Stomach (tissue), 8 donors: ENCODE measurements at regions not wholly inside any gene's neighbourhood (a gene's known extent, or its start where the extent isn't known, plus 50 kb on each side); places are given as distances from the start of the nearest gene placed in this dataset.

Experiments used
- DNase-seq, 2 donors: peaks; one replicate each; pipeline versions ENCODE4 v3.0.0 to v3.0.0-alpha.2; 2013 to 2019
- H3K27ac ChIP-seq, 5 donors: fragments of 200-600 bp in 4 of 5; sonication (generic) in 4 of 5; one replicate each; pipeline ENCODE4 v1.5.1; 2013 to 2019; ENCODE audit warnings: mild to moderate bottlenecking in 1 of 5, moderate library complexity in 1 of 5
- H3K27me3 ChIP-seq, 3 donors: fragments of 200-600 bp; sonication (generic); one replicate each; pipeline ENCODE4 v1.5.1; 2017 to 2019; ENCODE audit warnings: mixed run types in 1 of 3
- H3K36me3 ChIP-seq, 4 donors: fragments of 200-600 bp; sonication (generic); 1 replicate in 3 of 4; 2 replicates in 1 of 4; pipeline ENCODE4 v1.5.1; 2016 to 2019
- H3K4me1 ChIP-seq, 4 donors: fragments of 200-600 bp; sonication (generic); one replicate each; pipeline ENCODE4 v1.5.1; 2016 to 2019
- H3K4me3 ChIP-seq, 4 donors: fragments of 200-600 bp; sonication (generic) in 3 of 4; one replicate each; pipeline ENCODE4 v1.5.1; 2016 to 2019; ENCODE audit warnings: mild to moderate bottlenecking in 1 of 4
- H3K9me3 ChIP-seq, 4 donors: fragments of 200-600 bp; sonication (generic); one replicate each; pipeline ENCODE4 v1.5.1; 2016 to 2019
- EP300 ChIP-seq: sonication (generic); formaldehyde crosslinking; IDR thresholded peaks from one replicate; pipeline ENCODE4 v1.6.1; 2017; ENCODE audit warnings: antibody characterized with exemption
- POLR2A ChIP-seq, 4 donors: fragments of 450-650 bp; IDR thresholded peaks; one replicate each; pipeline ENCODE4 v1.6.1; 2016; ENCODE audit warnings: antibody characterized with exemption in 4 of 4, control low read depth in 2 of 4, mild to moderate bottlenecking in 1 of 4, moderate library complexity in 1 of 4
- POLR2AphosphoS5 ChIP-seq, 3 donors: sonication (generic); formaldehyde crosslinking; IDR thresholded peaks; one replicate each; pipeline ENCODE4 v1.6.1; 2016; ENCODE audit warnings: antibody characterized with exemption in 3 of 3
- WGBS, 5 donors: extraction: QIAGEN DNeasy Blood & Tissue Kit in 3 of 5; methylation state at CpG; one replicate each; pipeline versions ENCODE4 v1.1.5 to v1.1.7; 2013 to 2018; 5-methylcytosine and 5-hydroxymethylcytosine counted together
- intact Hi-C: fragments of 100-400 bp; cut with DNase I; formaldehyde crosslinking; loops from one replicate; pipeline ENCODE4 v1.15.1; 2023; ENCODE audit warnings: low total_unique reads
- TF ChIP-seq, protein P1 (sequence below), 7 experiments: fragments of 450-650 bp in 4 of 7; fragments of 200-600 bp in 3 of 7; sonication (generic) in 3 of 7; IDR thresholded peaks; one replicate each; pipeline ENCODE4 v1.5.1; 2016 to 2019; ENCODE audit warnings: antibody characterized with exemption in 7 of 7, control low read depth in 2 of 7, mild to moderate bottlenecking in 1 of 7
- donor health status: healthy with polysubstance abuse.
- donor health status: Bipolar disorder and iron deficiency.
- donor health status: healthy.

DNA sequence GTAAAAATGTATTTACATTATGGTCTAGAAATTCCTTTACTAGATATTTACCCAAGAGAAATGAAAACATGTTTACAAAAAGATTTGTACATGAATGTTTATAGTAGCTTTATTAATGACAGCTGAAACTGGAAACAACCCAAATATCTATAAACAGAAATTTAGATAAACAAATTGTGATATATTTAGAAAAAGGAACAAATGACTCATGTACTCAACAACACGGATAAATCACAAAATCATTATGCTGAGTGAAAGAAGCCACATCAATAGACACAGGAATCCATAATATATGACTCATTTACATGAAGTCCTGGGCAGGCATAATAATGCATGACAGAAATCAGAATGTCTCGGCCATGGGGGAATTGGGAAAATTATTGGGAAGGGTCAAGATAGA lies 1020.2 kb downstream of the SQOR start:
- H3K4me1 ChIP-seq: no peaks in the 10 kb centered on the region
- TF ChIP-seq POLR2AphosphoS5 (IDR thresholded peaks at IDR 0.05): no peak
- TF ChIP-seq, protein P1, sequence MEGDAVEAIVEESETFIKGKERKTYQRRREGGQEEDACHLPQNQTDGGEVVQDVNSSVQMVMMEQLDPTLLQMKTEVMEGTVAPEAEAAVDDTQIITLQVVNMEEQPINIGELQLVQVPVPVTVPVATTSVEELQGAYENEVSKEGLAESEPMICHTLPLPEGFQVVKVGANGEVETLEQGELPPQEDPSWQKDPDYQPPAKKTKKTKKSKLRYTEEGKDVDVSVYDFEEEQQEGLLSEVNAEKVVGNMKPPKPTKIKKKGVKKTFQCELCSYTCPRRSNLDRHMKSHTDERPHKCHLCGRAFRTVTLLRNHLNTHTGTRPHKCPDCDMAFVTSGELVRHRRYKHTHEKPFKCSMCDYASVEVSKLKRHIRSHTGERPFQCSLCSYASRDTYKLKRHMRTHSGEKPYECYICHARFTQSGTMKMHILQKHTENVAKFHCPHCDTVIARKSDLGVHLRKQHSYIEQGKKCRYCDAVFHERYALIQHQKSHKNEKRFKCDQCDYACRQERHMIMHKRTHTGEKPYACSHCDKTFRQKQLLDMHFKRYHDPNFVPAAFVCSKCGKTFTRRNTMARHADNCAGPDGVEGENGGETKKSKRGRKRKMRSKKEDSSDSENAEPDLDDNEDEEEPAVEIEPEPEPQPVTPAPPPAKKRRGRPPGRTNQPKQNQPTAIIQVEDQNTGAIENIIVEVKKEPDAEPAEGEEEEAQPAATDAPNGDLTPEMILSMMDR (IDR thresholded peaks at IDR 0.05): no peak
- no peak for TF ChIP-seq EP300
- no peak for TF ChIP-seq POLR2A (IDR thresholded peaks at IDR 0.05)
- 35 to 62% (median 60%) methylated on average over 2 of the region's 2 CpGs for WGBS, 5 donors
- H3K27me3 ChIP-seq: no peaks in the 10 kb centered on the region
- intact Hi-C loops: no loop called here
- no peak overlapping the region for H3K4me3 ChIP-seq
- no peak for DNase-seq
- no peaks in the 10 kb centered on the region for H3K9me3 ChIP-seq
- no peaks in the 10 kb centered on the region for H3K36me3 ChIP-seq
- no peak overlapping the region for H3K27ac ChIP-seq

DNA sequence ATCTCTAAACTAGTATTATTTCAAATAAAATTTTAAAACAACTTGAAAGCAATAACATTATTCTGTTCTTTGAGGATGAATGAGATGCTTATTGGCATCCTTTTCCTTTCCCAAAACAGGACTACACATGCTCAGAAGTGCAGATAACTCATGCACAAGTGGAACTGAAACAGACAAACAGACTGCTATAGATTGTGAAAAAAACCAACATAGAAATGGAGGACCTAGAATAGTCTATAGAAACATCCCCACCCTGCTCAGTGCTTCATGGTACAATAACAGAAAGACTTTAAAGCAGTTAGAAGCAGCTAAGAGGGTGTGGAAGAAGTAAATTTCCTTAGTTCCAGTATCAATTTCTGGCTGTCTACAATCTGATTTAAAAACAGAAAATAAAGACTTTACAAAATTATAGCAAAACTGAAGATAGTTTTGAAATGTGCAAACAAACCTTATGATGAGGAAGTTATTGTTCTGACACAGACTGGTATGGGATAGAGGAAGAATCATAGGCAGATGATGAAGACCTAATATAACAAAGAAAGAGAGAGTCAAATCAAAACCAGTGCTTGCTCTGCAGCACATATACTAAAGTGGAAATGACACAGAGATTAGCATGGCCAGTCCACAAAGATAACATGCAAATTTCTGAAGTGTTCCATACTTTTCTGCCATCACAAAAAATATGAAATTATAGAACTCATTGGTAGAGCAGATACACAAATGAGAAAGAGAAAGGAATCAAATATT lies 1025.4 kb downstream of the SQOR start:
- Histone ChIP-seq H3K9me3 (no peaks in the 10 kb centered on the region), H3K4me3 (no peak overlapping the region), H3K27me3 (no peaks in the 10 kb centered on the region), H3K4me1 (no peaks in the 10 kb centered on the region), H3K36me3 (no peaks in the 10 kb centered on the region), H3K27ac (no peak overlapping the region)
- no peak for DNase-seq
- intact Hi-C loops: no loop called here
- TF ChIP-seq POLR2A (IDR thresholded peaks at IDR 0.05) (no peak), POLR2AphosphoS5 (IDR thresholded peaks at IDR 0.05) (no peak), EP300 (no peak)
- TF ChIP-seq, protein P1 (IDR thresholded peaks at IDR 0.05): no peak

DNA sequence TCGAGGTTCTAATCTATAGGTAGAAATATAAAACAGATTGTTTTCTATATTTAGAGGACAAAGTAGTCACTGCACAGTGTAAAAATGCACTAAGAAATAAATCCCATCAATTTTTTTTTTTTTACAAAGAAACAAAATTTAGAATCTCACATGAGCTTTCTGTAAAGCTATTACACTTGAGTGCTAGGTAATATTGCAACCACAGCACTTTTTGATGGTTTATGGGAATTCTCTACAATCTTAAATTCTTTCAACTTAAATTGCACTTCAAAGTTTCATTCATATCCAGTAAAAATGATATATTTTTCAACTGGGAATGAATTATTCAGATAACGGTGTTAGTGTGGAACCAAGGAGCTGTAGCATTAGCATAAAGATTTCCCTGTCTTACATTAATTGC lies 1035.4 kb downstream of the SQOR start:
- DNase-seq: no peak
- no peaks in the 10 kb centered on the region for H3K27me3 ChIP-seq
- 70 to 86% (median 80%) methylated on average over 2 of the region's 2 CpGs for WGBS, 5 donors
- TF ChIP-seq, protein P1 (IDR thresholded peaks at IDR 0.05): no peak
- peaks cover 0 to 4% (median 0%) of the 10 kb centered on the region in 4 donors for H3K9me3 ChIP-seq
- no peak overlapping the region for H3K27ac ChIP-seq
- no peak overlapping the region for H3K4me3 ChIP-seq
- H3K36me3 ChIP-seq: no peaks in the 10 kb centered on the region
- intact Hi-C loops: no loop called here
- H3K4me1 ChIP-seq: no peaks in the 10 kb centered on the region

DNA sequence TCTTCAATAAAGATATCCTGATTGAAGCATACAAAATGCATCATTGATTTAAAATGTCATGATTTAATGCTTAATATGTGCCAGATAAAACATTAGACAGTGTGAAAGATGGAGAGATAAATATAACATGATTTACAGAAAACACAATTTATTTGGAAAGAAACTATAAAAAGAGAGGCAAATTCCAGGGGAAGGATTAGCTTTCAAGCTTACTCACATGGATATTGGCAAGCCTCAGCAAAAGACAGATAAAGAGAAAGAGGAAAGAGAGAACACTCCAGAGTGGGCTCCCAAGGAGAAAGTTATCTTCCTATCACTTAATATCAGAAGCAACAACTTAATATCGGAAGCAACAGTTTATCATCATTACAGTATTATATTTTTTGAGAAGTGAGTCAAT lies 1036.5 kb downstream of the SQOR start:
- intact Hi-C loops: no loop called here
- Histone ChIP-seq H3K4me3 (no peak overlapping the region), H3K36me3 (no peaks in the 10 kb centered on the region), H3K27me3 (no peaks in the 10 kb centered on the region), H3K27ac (no peak overlapping the region), H3K4me1 (no peaks in the 10 kb centered on the region), H3K9me3 (peaks cover 0 to 4% (median 0%) of the 10 kb centered on the region in 4 donors)
- no peak for TF ChIP-seq POLR2AphosphoS5 (IDR thresholded peaks at IDR 0.05)
- TF ChIP-seq EP300: no peak
- no peak for TF ChIP-seq POLR2A (IDR thresholded peaks at IDR 0.05)
- TF ChIP-seq, protein P1 (IDR thresholded peaks at IDR 0.05): no peak
- DNase-seq: no peak
- WGBS, 5 donors: 62 to 78% (median 75%) methylated on average over 1 of the region's 1 CpG
